ENCODE measurements at regions not wholly inside any gene's neighbourhood (a gene's known extent, or its start where the extent isn't known, plus 50 kb on each side); places are given as distances from the start of the nearest gene placed in this dataset.

DNA sequence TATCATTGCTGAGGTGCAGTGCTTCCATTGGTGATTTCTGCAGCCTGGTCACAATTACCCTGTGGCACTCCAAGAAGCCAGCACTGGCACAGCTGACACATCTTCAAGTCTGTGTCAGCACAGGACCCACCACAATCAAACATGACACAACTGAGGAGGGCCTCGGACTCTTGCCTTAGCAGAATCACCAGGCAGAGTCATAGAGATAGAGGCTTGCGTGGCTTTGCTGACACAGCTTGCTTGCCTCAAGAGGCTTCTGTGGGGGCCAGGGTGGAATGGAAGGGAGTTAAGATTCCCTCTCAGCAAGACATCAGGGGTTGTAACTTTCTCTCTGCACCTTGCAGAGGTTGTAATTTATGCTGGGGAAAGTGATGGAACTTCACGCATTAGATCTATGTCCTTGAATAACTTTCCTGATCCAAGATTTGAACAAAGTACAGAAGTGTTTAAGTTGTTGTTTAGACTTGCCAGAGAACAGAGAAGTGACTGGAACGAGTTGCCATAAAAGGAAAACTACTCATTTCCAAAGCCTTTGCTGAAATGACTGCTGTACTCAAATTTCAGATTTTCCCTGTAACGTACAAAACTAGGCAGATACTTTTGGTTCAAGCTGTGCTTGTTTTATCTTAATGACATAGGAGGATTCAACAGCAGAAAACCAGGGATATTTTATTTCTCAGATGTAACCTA is 170.7 kb downstream of the DIPK2A start:
- ATAC-seq, result peak; percentile 25

DNA sequence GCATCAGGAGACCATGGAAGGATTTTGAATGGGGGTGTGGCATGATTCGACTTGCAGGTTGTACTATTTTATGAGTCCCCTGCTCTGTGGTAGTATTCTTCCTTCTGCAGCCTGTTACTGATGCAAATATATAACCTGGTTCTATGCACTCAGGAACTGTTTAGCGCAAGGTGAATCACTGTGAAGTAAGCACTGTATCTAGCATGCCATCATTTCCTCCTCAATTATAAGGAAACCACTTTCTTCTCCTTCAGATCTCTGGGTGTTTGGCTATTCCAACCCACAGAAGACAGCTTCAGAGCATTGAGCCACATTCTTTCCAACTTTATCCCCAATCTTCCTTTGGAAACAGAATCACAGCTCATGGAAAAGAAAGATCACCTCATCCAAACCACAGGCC is 176.7 kb downstream of the DIPK2A start:
- ATAC-seq, result no peak

- ATAC-seq, result no peak
Observed at GRCh38 chr3:144151983-144152382, 180.4 kb downstream of the DIPK2A start.

DNA sequence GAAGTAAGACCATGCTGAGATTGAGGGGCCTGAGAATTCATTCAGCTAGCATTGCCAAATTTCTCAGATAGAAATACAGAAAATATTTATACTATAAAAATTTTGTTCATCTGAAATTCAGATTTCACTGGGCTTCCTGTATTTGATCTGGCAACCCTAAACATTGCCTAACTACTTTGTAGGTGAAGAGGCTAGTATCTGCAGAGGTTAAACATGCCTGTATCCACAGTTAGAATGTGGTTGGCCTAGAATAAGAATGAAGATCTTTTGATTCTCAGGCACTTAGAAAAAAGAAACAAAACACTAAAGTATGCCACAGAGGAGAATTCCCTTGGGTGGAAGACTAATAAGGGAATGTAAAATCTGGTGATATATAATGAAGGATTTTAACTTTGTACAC is 189.0 kb downstream of the DIPK2A start:
- ATAC-seq, result no peak

DNA sequence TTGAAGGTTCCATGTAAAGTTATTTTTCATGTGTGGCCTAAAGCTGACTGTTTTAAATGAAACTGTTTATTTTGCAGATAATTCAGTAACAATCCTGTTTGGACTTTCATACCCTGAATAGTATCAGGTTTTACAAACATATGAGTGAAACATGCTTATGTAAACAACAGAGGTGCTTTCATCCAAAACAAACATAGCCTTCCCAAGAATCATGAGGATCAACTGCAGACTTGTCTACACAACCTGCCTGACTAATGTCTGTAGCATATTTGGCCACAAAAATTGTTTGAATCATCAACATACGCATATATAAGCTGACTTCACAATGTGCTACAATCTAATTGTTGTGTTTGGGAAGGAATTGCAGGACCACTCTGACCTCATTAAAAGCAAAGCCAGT is 190.4 kb downstream of the DIPK2A start:
- ATAC-seq, result peak; percentile 83

- ATAC-seq, result no peak
Observed at GRCh38 chr3:144164352-144164751, 192.7 kb downstream of the DIPK2A start.

GRCh38 chr3:144165482-144165881 is 193.9 kb downstream of the DIPK2A start:
- ATAC-seq, result no peak

GRCh38 chr3:144167634-144168033 is 196.0 kb downstream of the DIPK2A start:
- no peak for ATAC-seq

GRCh38 chr3:144173491-144173890 is 201.9 kb downstream of the DIPK2A start:
- ATAC-seq, result no peak

DNA sequence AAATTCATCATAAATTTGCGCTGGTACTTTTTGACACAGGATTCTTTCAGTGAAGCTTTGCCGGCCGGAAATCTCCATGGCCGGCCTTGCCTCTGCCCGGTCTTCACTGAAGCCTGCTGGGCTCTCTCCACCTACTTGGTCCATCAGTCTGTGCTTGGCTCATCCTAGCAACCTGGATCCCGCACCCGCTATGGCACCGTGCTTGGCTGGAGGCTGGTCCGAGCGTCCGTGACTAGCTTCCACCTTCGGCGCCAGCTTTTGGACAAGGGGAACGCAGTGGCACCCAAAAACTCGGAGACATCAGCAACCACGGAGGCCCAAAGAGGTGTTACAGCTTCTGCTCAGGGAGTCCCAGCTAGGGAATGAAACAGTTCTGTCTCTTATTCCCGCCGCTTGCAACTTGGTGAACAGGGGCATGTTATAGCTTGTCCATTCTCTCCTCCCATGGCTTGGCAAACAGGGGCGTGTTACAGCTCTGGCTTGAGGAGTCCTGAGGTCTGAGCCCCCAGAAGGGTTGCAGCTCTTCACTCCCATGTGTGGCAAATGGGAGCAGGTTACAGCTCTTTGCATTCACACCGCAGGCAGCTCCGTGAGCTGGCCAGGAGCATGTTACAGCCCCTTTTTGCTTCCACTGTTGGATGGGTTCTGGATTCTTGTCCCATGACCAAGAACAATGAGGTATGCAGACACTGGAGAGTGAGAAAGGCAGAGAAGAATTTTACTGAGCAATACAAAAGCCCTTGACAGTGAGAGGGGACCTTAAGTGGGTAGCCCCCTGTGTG is 204.2 kb downstream of the DIPK2A start:
- no peak for ATAC-seq

DNA sequence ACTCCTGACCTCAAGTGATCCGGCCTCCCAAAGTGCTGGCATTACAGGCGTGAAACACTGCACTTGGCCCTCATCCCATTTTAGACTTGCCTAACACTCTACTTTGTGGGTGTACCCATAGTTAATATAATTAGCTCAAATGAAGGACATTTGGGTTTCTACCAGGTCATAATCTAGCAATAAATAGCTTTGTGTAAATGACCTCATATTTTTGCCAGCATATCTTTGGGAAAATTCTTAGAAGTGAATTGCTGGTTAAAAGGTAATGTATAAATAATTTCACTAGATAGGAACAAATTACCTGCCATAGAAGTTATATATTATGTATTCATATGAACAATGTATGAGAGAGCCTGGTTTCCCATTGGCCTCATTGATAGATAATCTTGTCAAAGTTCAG is 206.0 kb downstream of the DIPK2A start:
- ATAC-seq, result no peak

- ATAC-seq, result no peak
Observed at GRCh38 chr3:144178607-144179006, 207.0 kb downstream of the DIPK2A start.

GRCh38 chr3:144181062-144181461 is 209.4 kb downstream of the DIPK2A start:
- ATAC-seq, result no peak

DNA sequence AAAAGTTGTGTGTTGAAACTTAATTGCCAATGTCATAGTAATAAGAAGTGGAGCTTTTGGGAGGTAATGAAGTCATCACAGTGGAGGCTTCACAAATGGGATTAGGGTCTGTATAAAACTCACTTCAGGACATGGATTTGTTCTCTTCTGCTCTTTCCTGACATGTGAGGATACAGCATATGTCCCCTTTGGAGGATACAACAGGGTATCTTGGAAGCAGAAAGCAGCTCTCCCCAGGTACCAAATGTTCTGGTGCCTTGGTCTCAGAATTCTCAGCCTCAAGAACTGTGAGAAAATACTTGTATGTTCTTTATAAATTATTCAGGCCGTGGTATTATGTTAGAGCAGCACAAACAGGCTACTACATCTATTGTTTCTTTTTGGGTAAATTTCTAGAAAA is 210.9 kb downstream of the DIPK2A start:
- no peak for ATAC-seq

DNA sequence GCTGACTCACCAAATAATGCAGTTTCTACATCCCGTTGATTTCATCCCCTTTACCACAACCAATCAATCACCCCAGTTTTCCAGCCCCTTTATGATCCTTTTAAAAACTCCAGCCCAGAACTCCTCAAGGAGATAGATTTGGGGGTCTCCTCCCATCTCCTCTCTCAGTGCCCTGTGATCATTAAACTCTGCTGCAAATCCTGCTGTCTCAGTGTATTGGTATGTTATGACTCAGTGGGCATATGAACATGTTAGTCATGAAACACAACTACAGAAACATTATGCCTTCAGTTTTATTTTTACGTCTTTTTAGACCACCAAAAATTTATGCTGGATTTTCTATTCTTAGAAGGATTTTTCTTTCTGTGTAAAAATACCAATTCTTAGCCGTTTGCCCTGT is 213.7 kb downstream of the DIPK2A start:
- no peak for ATAC-seq

DNA sequence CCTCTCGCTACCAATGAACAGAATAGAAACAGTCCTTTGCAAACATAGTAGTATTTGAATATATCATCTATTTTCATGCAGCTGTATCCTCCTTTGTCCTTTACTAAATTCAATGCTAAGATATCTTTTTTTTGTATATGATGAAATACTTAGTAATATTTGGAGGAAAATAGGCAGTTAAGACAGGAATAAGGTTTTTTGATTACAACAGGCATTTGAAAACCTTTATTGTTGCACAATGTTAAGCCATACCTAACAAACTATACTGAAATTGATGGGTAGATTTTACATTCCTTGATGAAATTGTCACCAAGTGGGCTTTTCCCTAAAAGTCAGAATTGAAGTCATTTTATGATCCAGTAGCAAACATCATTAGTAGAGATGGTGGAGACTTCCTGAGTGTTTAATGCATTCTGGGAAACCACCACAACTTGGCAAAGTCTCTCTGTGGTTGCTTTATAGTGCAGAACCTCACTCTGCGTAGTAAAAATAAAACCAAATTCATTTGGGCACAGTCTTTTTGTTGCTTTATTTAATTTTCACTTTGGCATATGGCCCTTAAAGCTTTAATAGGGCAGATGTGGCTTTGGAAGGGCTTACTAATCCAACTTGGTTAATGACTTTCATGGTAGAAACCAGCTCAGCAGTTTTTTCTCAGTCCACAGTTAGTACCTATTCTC is 216.0 kb downstream of the DIPK2A start:
- no peak for ATAC-seq

DNA sequence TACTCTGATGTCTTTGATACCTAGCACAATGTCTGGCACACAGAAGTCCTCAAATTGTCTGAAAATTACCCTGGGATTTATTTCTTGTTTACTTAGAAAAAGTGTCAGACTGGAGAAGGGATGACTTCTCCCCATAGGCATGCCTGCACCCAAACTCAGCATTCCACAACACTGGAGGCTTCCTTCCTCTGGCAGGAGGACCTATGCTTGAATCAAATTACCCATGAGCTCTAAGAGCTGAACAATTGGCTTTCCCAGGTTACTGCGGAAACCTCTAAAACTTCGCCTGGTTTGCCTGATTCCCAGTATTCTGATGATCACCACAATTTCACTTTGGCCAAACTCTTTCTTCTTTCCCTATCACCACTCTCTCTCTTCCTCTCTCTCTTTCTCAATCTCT is 217.4 kb downstream of the DIPK2A start:
- ATAC-seq, result no peak

GRCh38 chr3:144197116-144197515 is 225.5 kb downstream of the DIPK2A start:
- no peak for ATAC-seq

- ATAC-seq, result no peak
Observed at GRCh38 chr3:144197582-144197981, 226.0 kb downstream of the DIPK2A start.

DNA sequence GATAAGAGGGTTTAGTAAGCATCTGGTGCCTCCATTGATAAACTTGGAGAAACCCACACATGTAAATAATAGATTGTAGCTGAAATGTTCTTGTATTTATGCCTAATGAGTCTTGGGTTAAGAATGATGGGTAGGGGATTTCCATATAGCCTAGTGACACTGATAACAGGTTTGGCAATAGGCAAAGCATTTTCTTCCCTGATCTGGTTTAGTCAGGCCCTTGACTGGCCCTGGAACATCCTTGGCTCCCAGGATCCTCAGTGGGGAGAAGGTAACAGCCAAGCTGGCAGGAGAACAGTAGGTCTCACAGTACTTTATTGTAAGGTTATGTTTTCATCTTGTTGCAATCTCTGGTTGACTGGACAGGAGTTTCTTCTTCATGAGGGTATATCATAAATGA is 228.4 kb downstream of the DIPK2A start:
- no peak for ATAC-seq

DNA sequence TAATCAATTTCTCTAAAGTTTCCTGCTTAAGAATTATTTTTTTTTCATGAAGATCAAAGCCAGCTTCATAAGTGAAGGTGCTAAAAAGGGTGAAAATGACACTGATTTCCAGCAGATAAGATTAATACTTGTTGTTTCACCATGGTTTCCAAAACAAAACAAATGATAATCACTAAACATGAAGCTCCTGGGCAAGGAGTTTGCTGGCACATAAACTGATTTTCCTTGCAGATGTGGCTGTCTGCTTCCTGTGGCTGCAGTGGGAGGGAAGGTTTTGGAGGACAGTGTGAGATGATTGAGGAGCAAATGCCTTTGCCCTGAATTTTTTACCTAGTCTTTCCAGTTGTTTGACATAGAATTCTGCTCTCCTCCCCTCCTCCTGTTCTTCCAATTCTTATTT is 228.8 kb downstream of the DIPK2A start:
- no peak for ATAC-seq

DNA sequence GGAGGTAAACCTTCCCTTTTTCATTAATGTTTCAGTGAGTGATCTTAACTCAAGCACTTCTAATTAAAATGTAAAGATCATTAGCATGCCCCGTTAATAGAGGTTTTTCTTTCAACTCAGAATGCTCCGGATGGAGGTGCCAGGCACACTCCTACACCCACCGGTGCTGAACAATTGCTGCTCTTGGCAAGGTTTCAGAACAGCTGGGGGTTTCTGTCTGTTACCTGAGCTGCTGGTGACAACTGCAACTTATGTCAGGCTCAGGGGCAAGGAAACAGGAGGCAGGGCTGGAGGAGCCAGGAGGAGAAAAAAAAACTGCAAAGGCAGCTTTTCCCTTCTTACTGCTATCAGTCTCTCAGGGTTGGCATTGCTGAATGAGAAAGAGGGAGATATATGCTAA is 250.1 kb downstream of the DIPK2A start:
- no peak for ATAC-seq

GRCh38 chr3:144229330-144229729 is 257.7 kb downstream of the DIPK2A start:
- ATAC-seq, result no peak

- no peak for ATAC-seq
Observed at GRCh38 chr3:144229953-144230352, 258.3 kb downstream of the DIPK2A start.
